Endothelial cell of hepatic sinusoid (primary cell): ENCODE measurements at regions not wholly inside any gene's neighbourhood (a gene's known extent, or its start where the extent isn't known, plus 50 kb on each side); places are given as distances from the start of the nearest gene placed in this dataset.

Experiments used
- in situ Hi-C: cut with HindIII; loops from 2 replicates; pipeline ENCODE4 v1.10.0; 2017; ENCODE audit warnings: low sequenced_read_pairs

DNA sequence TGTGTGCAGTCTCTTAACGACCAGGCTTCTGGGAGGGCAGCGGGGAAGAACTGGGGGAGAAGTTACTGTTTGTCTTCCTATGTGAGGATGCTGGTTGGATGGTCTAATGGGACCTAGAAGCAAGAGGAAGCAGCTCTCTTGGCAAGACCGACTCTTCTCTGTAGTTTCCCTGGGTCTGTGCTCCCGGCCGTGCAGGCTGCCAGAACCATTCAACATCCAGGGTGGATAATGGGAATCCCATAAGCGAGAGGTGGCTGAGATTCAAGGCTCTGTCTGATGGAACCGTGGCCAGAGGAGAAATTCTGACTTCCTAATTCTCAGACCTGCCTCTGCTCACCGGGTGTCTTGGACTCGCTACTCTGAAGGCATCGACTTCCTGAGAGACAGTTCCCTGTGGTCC lies 561.0 kb upstream of the TBX3 start:
- in situ Hi-C loops, result no loop called here

DNA sequence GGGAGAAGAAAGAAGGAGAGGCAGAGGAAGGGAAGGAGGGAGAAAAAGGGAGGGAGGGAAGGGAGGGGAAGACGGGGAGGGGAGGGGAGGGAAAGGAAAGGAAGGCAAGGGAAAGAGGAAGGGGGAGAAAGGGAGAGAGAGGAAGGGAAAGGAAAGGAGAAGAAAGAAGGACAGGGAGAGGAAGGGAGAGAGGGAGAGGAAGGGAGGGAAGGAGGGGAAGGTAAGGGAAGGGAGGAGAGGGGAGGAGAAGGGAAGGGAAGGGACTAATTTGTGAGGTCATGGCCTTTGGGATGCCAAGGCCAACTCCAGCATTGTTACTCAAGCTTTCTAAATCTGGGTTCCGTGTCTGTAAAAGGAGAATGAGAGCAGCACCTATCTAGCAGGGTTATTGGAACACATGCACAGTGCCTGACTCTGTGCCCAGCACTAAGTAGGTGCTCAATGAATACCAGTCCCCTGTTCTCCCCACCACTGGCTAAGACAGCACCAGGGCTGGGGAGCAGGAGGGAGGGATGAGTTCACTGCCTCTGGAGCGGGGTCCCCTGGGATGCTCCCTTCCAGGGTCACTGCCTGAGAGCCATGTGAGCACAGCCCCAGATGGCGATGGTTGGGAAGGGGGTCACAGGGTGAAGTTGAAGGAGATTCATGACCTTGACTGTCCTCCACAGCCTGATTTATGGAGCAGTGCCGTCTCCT lies 560.1 kb upstream of the TBX3 start:
- in situ Hi-C loops, result no loop called here

DNA sequence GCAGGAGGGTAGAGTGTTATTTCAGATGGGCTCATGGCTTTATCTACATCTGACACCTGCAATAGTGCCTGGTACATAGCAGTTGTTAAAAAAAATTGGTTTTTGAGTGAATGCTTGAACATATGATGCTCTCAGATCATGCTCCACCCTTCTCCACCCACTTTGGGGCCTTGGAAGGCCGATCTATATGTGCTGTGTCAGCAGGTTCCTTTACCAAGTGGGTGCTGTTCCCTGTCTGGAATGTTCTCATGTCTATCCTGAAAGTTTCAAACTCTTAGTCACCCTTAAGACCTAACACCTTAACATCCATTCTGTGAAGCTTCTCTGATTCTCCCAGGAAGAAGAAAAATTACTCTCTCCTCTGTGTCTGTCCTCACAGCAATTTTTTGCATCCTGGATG lies 556.3 kb upstream of the TBX3 start:
- in situ Hi-C loops, result no loop called here

DNA sequence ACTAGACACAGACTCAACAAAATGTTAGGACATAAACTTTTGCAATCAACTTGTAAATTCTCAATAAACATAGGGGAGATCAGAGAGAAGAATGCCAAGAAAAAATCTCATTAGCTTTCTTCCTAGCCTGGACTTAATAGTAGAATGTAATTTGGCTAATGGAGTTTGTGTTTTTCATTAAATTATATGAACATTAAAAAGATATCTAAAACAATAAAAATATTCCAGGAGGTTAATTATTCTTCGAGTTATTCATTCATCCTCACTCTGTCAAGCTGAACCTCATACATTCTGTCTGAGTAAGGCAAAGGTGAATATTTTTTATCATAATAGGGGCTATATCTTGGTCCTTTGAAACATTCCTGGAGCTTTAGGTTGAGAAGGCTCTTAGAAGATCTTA lies 551.9 kb upstream of the TBX3 start:
- in situ Hi-C loops, result no loop called here

DNA sequence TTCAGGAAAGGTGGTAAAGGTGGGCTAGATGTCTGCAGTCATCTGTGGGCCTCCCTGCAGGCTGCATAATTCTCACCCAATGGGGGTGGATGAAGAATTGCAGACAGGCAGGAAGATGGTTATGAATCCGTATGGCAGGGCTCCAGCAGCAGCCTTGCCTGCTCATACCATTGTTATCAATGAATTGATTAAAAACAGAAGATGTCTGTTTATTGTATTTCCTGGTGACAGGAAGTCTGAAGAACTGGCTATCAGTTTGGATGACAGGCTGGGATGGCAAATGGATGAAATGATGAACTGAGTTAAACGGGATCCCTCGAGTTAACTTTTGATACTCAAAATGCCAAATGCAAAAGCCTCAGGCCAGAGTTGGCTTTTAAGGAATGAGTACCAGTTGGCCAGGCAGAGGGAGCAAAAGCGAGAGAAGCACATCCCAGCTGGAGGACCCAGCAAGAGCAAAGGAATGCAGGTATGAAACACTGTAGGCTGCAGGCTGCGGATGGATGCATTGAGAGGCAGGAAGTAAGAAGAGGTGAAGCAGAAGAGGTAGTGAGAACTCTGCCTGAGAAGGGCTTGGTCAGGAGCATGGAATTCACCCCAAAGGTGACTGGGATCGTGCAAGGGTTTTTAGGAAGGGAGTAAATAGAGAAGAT lies 550.0 kb upstream of the TBX3 start:
- in situ Hi-C loops, result no loop called here

DNA sequence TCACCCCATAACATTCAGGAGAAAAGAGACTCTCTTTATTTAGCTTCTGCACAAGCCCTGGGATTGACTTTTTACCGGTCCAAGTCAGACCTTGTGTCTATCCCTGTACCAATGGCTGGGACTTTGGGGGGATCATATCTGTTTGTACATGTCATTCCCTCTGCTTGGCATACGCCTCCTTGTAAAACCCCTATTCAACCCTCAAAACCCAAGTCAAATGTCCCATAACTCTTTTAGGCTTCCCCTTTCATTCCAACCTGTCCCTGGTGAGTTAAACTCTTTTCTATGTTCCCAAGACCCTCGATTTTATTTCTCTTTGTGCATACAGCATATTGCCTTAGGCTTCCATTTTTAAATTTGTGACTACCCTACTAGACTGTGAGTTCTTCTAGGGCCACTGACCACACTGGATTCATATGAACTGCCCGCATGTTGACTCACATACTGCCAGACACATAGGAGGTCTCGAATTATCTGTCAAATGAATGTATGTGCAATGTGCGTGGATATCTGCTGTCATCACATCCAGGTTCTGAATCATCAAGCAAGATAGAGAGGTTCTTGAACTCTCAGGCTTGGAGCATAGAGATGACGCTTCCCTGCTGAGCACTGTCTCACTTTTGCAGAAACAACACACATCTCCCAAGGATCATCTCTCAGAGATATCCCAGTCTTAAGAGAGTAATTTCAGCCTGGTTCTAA lies 548.6 kb upstream of the TBX3 start:
- in situ Hi-C loops, result no loop called here

DNA sequence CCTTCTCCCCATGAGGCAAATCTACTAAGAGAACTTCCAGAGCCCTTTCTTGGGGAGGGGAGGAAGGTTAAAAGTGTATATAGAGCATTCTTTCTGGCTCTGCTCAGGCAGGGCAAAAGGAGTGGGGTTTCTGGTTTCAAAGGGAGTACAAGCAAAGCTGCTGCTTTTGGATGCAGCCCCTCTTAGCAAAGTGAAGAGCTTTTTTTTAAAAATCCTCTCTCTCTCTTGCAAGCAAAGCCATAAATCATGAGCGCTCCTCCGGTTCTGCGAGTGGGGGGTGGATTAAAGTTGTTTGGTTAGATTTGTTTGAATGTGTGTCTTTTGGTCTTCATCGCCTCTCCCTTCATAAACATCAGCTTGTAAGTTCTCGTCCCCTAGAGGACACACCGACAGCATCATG lies 546.6 kb upstream of the TBX3 start:
- in situ Hi-C loops, result no loop called here

DNA sequence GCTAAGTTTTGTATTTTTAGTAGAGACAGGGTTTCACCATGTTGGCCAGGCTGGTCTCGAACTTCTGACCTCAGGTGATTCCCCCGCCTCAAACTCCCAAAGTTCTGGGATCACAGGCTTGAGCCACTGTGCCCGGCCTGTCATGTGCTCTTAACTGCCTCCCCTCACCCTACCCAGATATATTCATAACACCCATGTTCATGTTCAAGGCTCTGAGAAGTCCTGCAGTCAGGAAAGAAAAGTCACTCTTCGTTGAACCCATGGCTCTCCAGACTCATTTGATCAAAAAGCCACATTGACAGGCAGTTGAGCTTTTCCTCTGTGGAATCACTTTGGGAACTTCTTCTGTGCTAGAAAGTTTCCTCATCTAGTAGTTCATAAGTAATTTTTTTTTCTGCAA lies 545.5 kb upstream of the TBX3 start:
- in situ Hi-C loops, result no loop called here

DNA sequence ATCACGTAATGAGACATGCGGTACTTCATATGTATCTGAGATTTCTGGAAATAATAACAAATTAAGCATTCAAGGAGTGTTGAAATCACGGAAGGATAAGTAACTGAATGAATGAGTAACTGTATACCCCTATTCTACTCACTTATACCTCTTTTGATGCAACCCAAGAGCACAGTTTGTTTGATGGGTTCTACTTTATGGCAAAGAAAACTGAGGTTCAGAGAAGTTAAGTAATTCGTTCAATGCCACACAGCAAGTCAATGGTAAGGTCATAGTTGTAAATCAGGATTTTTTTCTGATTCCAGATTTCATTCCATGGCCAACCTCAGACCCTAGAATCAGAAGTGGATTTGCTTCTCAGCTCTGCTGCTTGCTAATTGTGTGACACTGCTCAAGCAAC lies 544.5 kb upstream of the TBX3 start:
- in situ Hi-C loops, result no loop called here

DNA sequence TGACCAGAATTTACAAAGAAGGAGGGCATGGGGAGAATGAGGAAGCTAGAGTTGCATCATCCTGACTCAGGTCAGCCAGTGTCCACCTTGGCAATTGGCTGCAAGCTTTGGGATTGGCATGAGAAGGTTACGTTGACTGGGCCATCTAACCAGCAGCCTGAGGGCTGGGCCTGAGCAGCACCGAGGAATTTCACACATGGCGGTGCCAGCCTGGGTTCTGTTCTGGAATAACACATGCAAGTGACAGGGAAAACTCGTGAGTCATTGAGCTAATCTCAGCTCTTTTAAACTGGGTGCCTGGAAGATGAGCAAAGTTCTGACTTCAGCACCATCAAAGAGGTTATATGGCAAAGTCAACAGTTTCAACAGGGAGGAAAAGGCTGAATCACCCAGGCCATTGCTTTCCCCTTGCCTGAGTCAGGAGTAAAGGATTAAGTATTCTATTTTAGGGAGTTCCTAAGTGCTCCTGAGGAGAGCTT lies 543.2 kb upstream of the TBX3 start:
- in situ Hi-C loops, result no loop called here

DNA sequence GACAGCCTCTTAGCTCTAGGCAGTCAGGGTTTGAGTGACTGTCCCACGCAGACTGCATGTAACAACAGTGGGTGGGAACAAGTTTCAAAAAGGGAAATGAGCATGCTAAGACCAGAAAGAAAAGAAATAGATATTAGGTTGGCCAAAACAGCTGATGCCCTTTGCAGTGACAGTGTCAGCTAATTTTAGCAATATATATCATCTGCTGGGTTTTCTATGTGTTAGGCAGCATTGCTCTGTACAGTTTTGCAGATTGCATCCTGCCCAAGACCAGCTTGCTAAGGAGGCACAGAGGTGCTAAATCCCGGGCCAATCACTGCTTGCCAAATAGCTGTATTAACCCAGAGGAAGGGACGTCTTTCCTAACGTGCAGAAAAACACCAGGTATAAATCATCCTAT lies 541.9 kb upstream of the TBX3 start:
- in situ Hi-C loops, result no loop called here

DNA sequence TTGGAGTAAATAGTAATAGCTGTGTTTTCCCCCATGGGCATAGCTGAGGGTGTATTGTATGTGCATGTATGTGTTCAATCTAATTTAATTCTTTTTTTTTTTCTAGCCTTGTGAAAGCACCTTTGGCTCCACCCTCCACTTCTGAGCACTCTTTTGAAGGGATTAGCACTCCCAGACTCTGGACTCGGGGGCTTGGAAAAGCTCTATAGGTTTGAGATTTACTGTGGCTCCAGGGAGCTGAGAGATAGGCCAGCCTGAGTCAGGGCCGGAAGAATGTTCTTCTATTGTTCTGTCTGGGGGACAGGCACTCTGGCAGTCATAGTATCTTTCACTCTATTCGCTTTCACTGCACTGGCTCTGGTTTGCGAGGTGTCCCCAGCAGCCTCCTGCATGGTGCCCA lies 540.0 kb upstream of the TBX3 start:
- in situ Hi-C loops, result no loop called here

DNA sequence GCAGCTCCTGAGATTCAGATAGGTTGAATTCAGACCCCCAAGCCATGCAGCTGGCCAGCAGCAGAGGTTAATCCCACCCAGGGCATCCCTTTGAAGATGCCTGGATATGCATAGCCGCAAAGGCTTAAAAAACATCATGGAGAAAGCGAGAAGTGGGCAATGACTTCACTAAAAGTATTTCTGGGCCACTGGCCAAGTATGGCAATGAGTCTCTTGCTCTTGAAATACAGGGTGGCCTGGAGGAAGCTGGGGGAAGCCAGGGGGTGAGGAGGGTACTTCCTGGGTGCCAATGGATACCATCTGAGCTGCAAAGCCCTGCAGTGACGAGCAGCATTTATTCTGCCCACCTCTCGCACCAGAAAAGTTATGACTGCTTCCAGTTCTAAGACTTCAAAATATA lies 539.3 kb upstream of the TBX3 start:
- in situ Hi-C loops, result no loop called here

DNA sequence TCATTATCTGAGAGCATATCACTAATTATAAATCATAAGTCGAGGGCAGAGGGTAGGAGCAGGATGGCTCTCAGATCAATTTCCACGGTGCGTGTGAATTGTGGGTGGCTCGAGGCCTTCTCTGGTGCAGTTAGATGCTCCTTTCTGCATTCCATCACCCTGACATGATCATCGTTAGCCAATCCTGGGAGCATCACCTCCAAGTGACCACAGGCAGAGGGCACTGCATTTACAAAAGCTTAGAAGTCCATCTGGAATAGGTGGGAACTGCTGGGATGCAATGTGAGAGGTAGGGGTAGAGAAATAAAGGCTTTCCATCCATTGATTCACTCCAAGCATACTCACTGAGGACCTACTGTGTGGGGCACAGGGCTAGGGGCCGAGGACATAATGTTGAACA lies 538.2 kb upstream of the TBX3 start:
- in situ Hi-C loops, result no loop called here

DNA sequence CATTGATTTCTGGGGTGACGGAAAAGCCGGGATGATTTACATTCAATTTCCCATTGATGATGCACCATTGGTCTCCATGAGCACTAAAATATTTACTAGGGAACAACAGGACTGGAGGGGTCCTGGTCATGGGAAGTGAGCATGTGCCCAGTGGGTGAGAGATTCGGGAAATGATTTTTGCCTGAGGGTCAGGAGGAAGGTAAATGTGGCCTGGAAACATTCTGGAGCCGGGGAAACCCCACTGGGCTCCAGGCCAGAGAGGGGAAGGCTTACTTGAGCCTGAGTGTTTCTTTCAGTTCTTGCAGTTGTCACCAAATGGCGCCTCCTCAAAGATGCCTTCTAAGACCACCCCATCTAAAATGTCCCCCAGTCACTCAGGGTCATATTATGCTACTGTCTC lies 532.3 kb upstream of the TBX3 start:
- in situ Hi-C loops, result no loop called here

DNA sequence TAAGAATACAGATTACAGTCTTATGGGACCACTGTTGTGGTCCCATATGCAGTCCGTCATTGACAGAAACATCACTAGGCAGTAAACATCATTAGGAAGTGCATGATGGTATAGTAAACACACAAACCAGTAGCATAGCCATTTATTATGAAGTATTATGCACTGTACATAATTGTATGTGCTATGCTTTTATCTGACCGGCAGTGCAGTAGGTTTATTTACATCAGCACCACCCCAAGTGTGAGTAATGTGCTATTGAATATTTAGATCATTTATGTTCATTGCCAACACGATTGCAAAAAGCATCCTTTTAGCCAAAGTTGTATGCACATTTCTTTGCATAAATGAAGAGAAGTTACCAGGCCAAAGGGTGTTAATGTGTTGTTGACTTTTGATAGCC lies 531.6 kb upstream of the TBX3 start:
- in situ Hi-C loops, result no loop called here

DNA sequence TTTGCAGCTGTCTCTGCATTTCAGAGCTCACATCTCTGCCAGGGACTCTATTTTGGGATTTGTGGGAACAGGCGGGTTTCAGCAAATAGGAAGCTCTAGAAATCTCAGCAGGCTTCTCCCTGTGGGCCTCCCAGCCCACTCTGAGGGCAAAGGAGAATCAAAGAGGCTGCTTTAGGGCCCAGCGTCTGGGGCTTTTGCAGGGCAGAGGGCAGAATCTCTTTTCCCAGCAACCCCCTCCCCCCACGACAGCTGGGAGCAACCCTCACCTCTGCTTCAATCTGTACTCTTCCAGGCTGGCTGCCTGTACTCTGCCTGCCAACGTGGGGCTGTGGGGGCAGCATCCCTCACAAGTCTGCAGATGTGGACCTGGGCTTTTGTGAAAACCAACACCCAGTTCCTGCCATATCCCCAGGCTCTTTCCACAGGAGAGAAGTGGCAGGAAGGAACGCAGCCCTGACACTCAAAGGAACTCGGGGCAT lies 529.6 kb upstream of the TBX3 start:
- in situ Hi-C loops, result no loop called here

DNA sequence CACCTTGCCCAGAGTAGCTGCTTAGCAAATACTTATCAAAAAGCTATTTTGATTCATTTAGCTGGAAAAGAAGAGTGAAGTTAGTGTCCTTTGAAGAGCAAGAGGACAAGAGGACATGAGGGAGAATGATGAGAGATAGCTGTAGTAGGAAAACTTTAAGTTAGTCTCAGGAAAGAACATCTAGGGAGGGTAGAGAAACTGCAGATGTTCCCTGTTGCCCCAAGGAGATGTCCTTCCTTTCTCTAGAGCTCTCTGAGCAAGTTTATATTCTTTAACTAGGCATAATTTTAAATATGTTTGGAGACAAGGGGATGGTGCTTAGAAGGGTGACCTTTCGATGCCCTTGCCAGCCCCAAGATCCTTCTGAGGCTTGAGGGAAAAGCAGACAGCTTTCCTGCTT lies 529.1 kb upstream of the TBX3 start:
- in situ Hi-C loops, result no loop called here

DNA sequence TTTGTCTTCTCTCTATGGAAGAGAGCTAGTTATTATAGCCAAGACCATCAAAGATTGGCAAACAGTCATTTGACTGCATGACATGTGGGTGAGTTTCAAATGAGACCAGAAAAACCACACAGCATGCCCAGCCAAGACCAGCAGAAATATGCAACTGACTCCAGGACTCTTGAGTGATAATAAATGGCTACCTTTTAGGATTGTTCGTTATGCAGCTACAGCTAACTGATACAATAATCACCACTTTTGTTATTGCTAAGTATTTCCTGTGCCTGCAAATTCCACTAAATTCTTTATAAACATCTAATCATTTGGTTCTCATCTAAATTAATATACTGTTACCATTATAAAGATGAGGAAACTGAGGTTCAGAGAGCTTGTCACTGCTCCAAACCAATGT lies 528.4 kb upstream of the TBX3 start:
- in situ Hi-C loops, result no loop called here

DNA sequence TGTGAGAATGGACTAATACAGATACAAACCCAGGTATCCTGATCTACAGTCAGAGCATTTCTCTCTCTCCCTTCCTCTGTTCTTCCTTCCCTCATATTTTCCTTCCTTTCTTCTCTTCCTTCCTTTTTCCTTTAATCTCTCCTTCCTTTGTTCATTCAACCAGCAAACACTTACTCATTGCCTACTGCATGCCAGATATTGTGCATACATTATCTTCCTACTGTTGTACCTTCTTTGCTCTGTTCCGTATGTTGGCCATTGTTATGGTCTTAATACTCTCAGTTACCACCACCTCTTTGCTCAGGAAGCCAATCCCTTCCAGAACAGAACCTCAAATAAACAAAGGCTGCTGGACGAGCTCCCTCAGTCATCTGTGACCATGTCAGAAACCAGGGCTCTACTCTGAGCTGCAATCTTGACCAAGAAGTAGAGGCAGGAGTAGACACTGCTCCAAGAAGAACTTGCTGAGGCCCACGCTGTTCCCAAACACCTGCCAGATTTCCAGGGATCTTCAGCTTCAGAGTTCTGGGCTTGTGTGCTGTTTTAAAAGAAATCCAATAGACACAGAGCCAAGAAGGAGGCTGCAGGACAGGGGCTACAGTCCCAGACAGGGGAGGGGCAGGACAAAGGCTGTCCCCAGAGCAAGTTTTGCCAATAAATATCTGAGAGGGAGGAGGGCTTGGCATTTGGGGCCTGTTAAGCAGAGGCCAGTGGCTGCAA lies 526.7 kb upstream of the TBX3 start:
- in situ Hi-C loops, result no loop called here

DNA sequence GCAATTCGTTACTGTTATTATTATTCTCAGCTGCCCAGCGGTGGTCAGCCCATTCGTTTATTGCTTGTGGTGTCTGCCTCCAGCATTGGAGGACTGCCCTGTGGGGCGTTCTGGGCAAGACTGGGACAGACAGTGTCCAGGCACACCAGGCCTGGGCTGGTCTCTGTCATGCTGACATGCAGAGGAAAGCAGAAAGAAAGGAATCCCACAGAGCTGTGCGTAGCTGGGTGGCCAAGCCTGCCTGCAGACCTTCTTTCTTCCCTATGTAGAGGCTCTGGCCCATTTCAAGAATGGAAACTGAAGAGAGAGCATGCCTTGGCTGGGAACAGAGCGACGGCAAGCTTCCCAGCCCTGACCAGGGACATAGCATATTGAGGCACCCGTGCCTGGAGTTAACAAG lies 525.3 kb upstream of the TBX3 start:
- in situ Hi-C loops, result no loop called here
